ENCODE measurements at regions not wholly inside any gene's neighbourhood (a gene's known extent, or its start where the extent isn't known, plus 50 kb on each side); places are given as distances from the start of the nearest gene placed in this dataset.
A peak's percentile ranks its signal among the peaks of the same experiment; 100 is the strongest.
"Not testable (repeated sequence)": the region's sequence is repeated elsewhere in the genome, so short reads cannot be mapped to it uniquely, and the experiment has no call there.

GRCh38 chr3:162584986-162585385, 1088.4 kb downstream of the OTOL1 start:
- Mint-ChIP-seq H3K27ac (no peak overlapping the region), H3K4me3 (no peak overlapping the region), H3K4me1 (peaks cover 4% of the 10 kb centered on the region), H3K9me3 (peaks cover 10% of the 10 kb centered on the region), H3K36me3 (no peaks in the 10 kb centered on the region), H3K27me3 (ENCODE audit: insufficient read depth, low read depth) (no peaks in the 10 kb centered on the region)
- TF ChIP-seq CTCF (IDR thresholded peaks at IDR 0.05) (no peak), EZH2 (IDR thresholded peaks at IDR 0.05) (no peak), EZH2phosphoT487 (IDR thresholded peaks at IDR 0.05) (no peak)
- H2AFZ ChIP-seq (replicated peaks) = peak overlapping the region; percentile 63
- no peak overlapping the region for H3K4me2 ChIP-seq
- no peaks in the 10 kb centered on the region for H3K79me2 ChIP-seq (ENCODE audit: low read depth)
- H3K36me3 ChIP-seq = no peaks in the 10 kb centered on the region
- no peak overlapping the region for H3K4me3 ChIP-seq
- no peaks in the 10 kb centered on the region for H3F3A ChIP-seq (ENCODE audit: low read depth)
- DNase-seq (ENCODE audit: low spot score) = no peak
- no peak overlapping the region for H3K27ac ChIP-seq
- no peaks in the 10 kb centered on the region for H4K20me1 ChIP-seq (ENCODE audit: low read depth)
- no peaks in the 10 kb centered on the region for H3K4me1 ChIP-seq
- H3K9me3 ChIP-seq (ENCODE audit: low read depth) = no peaks in the 10 kb centered on the region
- no peaks in the 10 kb centered on the region for H3K27me3 ChIP-seq
- H3K9ac ChIP-seq = no peak overlapping the region

- no peaks in the 10 kb centered on the region for H3F3A ChIP-seq (ENCODE audit: low read depth)
- no peaks in the 10 kb centered on the region for H4K20me1 ChIP-seq (ENCODE audit: low read depth)
- Mint-ChIP-seq H3K27me3 (ENCODE audit: insufficient read depth, low read depth) (no peaks in the 10 kb centered on the region), H3K9me3 (peaks cover 3% of the 10 kb centered on the region), H3K4me3 (no peak overlapping the region), H3K36me3 (no peaks in the 10 kb centered on the region), H3K27ac (no peak overlapping the region), H3K4me1 (peaks cover 4% of the 10 kb centered on the region)
- H2AFZ ChIP-seq (replicated peaks) = no peak overlapping the region
- H3K27me3 ChIP-seq = no peaks in the 10 kb centered on the region
- no peak for DNase-seq (ENCODE audit: low spot score)
- H3K79me2 ChIP-seq (ENCODE audit: low read depth) = no peaks in the 10 kb centered on the region
- H3K9ac ChIP-seq = no peak overlapping the region
- H3K4me1 ChIP-seq = no peaks in the 10 kb centered on the region
- no peak overlapping the region for H3K27ac ChIP-seq
- H3K9me3 ChIP-seq (ENCODE audit: low read depth) = no peaks in the 10 kb centered on the region
- H3K4me3 ChIP-seq = no peak overlapping the region
- no peak overlapping the region for H3K4me2 ChIP-seq
- H3K36me3 ChIP-seq = no peaks in the 10 kb centered on the region
- TF ChIP-seq EZH2 (IDR thresholded peaks at IDR 0.05) (no peak), CTCF (IDR thresholded peaks at IDR 0.05) (no peak), EZH2phosphoT487 (IDR thresholded peaks at IDR 0.05) (no peak)
These were observed 1090.0 kb downstream of the OTOL1 start for GRCh38 chr3:162586591-162586990.

GRCh38 chr3:162597226-162597625, 1100.6 kb downstream of the OTOL1 start:
- Histone ChIP-seq H3K4me2 (no peak overlapping the region), H3K9ac (no peak overlapping the region), H3K27ac (no peak overlapping the region), H3F3A (ENCODE audit: low read depth) (no peaks in the 10 kb centered on the region), H3K36me3 (no peaks in the 10 kb centered on the region), H3K9me3 (ENCODE audit: low read depth) (no peaks in the 10 kb centered on the region), H3K4me1 (peaks cover 23% of the 10 kb centered on the region), H3K27me3 (no peaks in the 10 kb centered on the region), H4K20me1 (ENCODE audit: low read depth) (no peaks in the 10 kb centered on the region), H3K4me3 (no peak overlapping the region), H3K79me2 (ENCODE audit: low read depth) (no peaks in the 10 kb centered on the region), H2AFZ (replicated peaks) (peak overlapping the region; percentile 99)
- TF ChIP-seq CTCF (IDR thresholded peaks at IDR 0.05) (no peak), EZH2 (IDR thresholded peaks at IDR 0.05) (no peak), EZH2phosphoT487 (IDR thresholded peaks at IDR 0.05) (no peak)
- no peaks in the 10 kb centered on the region for H3K27me3 Mint-ChIP-seq (ENCODE audit: insufficient read depth, low read depth)
- peak overlapping the region; percentile 88 for H3K27ac Mint-ChIP-seq
- H3K4me3 Mint-ChIP-seq = no peak overlapping the region
- peaks cover 2% of the 10 kb centered on the region for H3K36me3 Mint-ChIP-seq
- no peak for DNase-seq (ENCODE audit: low spot score)
- H3K9me3 Mint-ChIP-seq = peaks cover 23% of the 10 kb centered on the region
- H3K4me1 Mint-ChIP-seq = peaks cover 29% of the 10 kb centered on the region

- not testable (repeated sequence) for H3K27me3 Mint-ChIP-seq (ENCODE audit: insufficient read depth, low read depth); H4K20me1 ChIP-seq (ENCODE audit: low read depth); H3K9me3 ChIP-seq (ENCODE audit: low read depth); H3F3A ChIP-seq (ENCODE audit: low read depth); H3K9ac ChIP-seq; H3K27me3 ChIP-seq; H3K36me3 ChIP-seq; H3K4me3 ChIP-seq; H3K79me2 ChIP-seq (ENCODE audit: low read depth); H3K4me2 ChIP-seq; H2AFZ ChIP-seq (replicated peaks); H3K36me3 Mint-ChIP-seq; H3K4me3 Mint-ChIP-seq
- DNase-seq (ENCODE audit: low spot score) = peak; percentile 63
- H3K27ac ChIP-seq = peak overlapping the region; percentile 77
- Mint-ChIP-seq H3K27ac (peak overlapping the region; percentile 91), H3K9me3 (peaks cover 27% of the 10 kb centered on the region), H3K4me1 (peaks cover 29% of the 10 kb centered on the region)
- peaks cover 23% of the 10 kb centered on the region for H3K4me1 ChIP-seq
These were observed 1101.9 kb downstream of the OTOL1 start for GRCh38 chr3:162598500-162598899.

- H4K20me1 ChIP-seq (ENCODE audit: low read depth); H3K4me3 ChIP-seq; H3K79me2 ChIP-seq (ENCODE audit: low read depth); H3K27me3 Mint-ChIP-seq (ENCODE audit: insufficient read depth, low read depth); H3K27me3 ChIP-seq; H3K27ac ChIP-seq; H2AFZ ChIP-seq (replicated peaks); H3K27ac Mint-ChIP-seq; DNase-seq (ENCODE audit: low spot score); H3K4me3 Mint-ChIP-seq; H3K9me3 ChIP-seq (ENCODE audit: low read depth); H3K9ac ChIP-seq; H3K36me3 ChIP-seq; H3K36me3 Mint-ChIP-seq; H3F3A ChIP-seq (ENCODE audit: low read depth); H3K4me2 ChIP-seq: not testable (repeated sequence)
- peaks cover 29% of the 10 kb centered on the region for H3K4me1 Mint-ChIP-seq
- H3K4me1 ChIP-seq = peaks cover 23% of the 10 kb centered on the region
- peaks cover 31% of the 10 kb centered on the region for H3K9me3 Mint-ChIP-seq
These were observed 1103.1 kb downstream of the OTOL1 start for GRCh38 chr3:162599742-162600141.
